Esophagus squamous epithelium (tissue), 4 donors: ENCODE measurements at regions not wholly inside any gene's neighbourhood (a gene's known extent, or its start where the extent isn't known, plus 50 kb on each side); places are given as distances from the start of the nearest gene placed in this dataset.

ENCODE experiments used
- CTCF ChIP-seq, 6 experiments: fragments of 450-650 bp in 4 of 6; fragments of 200-600 bp in 2 of 6; sonication (generic) in 2 of 6; IDR thresholded peaks; one replicate each; pipeline ENCODE4 v1.5.1; 2016 to 2019; ENCODE audit warnings: antibody characterized with exemption in 6 of 6, mild to moderate bottlenecking in 4 of 6, moderate library complexity in 4 of 6
- POLR2A ChIP-seq, 4 donors: fragments of 450-650 bp; IDR thresholded peaks; one replicate each; pipeline ENCODE4 v1.6.1; 2017; ENCODE audit warnings: antibody characterized with exemption in 4 of 4, mild to moderate bottlenecking in 4 of 4, moderate library complexity in 3 of 4

DNA sequence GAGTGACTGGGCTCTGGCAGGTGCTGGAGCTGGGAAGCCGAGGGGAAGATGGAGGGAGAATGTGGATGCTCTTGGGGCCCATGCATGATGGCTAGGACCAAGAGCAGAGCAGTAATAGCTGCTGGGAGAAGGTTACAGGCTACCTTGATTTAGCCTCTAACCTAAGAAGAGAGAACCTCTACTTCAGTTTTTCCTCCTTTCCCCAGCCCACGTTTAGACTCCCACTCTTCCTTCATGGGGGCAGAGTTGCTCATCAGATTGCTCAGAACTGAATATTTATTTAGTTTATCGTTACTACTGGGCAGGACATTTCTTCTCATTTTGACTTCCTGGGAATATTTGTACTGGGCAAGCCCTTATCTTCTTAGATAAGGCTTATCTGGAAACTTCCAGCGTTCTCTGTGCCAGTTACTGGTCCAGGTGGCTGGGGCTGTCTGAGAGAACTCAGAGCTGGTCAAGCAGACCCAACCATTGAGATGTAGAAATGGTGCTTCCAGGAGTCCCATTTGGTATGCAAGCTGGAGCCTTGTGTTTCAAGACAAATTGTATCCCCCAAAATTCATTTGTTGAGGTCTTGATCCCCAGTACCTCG is 442.9 kb upstream of the BOD1L1 start:
- TF ChIP-seq CTCF (IDR thresholded peaks at IDR 0.05) (no peak), POLR2A (IDR thresholded peaks at IDR 0.05) (no peak)
